ENCODE measurements at regions not wholly inside any gene's neighbourhood (a gene's known extent, or its start where the extent isn't known, plus 50 kb on each side); places are given as distances from the start of the nearest gene placed in this dataset.

DNA sequence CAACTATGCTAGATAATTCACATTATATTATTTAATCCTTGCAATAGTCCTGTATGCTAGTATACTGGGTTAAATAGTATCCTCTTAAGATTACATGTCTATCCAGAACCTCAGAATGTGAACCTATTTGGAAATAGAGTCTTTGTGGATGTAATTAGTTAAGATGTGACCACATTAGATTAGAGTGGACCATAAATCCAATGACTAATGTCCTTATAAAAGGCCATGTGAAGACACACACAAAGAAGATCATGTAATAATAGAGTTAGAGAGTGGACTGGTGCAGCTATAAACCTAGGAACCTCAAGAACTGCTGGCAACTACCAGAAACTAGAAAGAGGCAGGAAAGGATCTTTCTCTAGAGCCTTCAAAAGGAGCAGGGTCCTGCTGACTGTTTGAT is 263.6 kb upstream of the PTGER4 start:
- intact Hi-C loops (cut with DNase I) = no loop called here
- Histone ChIP-seq H3K4me1 (ENCODE audit: control insufficient read depth in 2 of 3, insufficient read depth in 2 of 3, low read depth in 1 of 3, low read length in 3 of 3) (no peaks in the 10 kb centered on the region), H3K27me3 (ENCODE audit: control insufficient read depth, insufficient read depth, low read length) (no peaks in the 10 kb centered on the region), H3K36me3 (ENCODE audit: control insufficient read depth in 2 of 3, insufficient read depth in 3 of 3, low read length in 3 of 3) (no peaks in the 10 kb centered on the region), H3K9me3 (ENCODE audit: control insufficient read depth in 2 of 3, insufficient read depth in 1 of 3, low read length in 3 of 3) (peaks cover 0 to 3% (median 0%) of the 10 kb centered on the region in 3 donors), H3K9ac (ENCODE audit: low read length in 3 of 3) (no peak overlapping the region), H3K27ac (ENCODE audit: low read depth in 2 of 2, low read length in 2 of 2) (no peak overlapping the region), H3K4me3 (ENCODE audit: low read length in 3 of 3) (no peak overlapping the region)
- TF ChIP-seq, protein P1, sequence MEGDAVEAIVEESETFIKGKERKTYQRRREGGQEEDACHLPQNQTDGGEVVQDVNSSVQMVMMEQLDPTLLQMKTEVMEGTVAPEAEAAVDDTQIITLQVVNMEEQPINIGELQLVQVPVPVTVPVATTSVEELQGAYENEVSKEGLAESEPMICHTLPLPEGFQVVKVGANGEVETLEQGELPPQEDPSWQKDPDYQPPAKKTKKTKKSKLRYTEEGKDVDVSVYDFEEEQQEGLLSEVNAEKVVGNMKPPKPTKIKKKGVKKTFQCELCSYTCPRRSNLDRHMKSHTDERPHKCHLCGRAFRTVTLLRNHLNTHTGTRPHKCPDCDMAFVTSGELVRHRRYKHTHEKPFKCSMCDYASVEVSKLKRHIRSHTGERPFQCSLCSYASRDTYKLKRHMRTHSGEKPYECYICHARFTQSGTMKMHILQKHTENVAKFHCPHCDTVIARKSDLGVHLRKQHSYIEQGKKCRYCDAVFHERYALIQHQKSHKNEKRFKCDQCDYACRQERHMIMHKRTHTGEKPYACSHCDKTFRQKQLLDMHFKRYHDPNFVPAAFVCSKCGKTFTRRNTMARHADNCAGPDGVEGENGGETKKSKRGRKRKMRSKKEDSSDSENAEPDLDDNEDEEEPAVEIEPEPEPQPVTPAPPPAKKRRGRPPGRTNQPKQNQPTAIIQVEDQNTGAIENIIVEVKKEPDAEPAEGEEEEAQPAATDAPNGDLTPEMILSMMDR (IDR thresholded peaks at IDR 0.05; ENCODE audit: borderline replicate concordance, extremely low read depth, insufficient read depth) = no peak
- DNase-seq (no peak), FAIRE-seq (no peak)

DNA sequence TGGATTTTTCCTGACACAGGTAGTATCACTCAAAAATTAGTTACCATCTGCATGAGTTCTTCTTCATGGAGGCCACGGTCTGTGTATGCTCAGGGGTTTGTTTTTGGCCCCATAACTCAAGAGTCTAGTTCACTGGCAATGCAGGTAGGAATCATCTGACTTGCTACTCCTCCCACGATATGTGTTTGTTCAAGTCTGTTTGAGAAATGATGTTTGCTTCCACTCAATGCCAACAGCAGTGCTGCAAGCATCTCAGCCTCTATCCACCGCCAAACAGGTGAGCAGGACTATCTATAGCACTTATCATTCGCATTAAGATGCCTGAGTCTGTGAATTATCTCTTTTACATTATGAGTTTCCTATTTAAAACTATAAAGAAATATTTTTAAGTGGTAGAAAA is 264.8 kb upstream of the PTGER4 start:
- TF ChIP-seq, protein P1 (IDR thresholded peaks at IDR 0.05; ENCODE audit: borderline replicate concordance, extremely low read depth, insufficient read depth) = no peak
- Histone ChIP-seq H3K9me3 (ENCODE audit: control insufficient read depth in 2 of 3, insufficient read depth in 1 of 3, low read length in 3 of 3) (peaks cover 0 to 3% (median 0%) of the 10 kb centered on the region in 3 donors), H3K4me1 (ENCODE audit: control insufficient read depth in 2 of 3, insufficient read depth in 2 of 3, low read depth in 1 of 3, low read length in 3 of 3) (no peaks in the 10 kb centered on the region), H3K27me3 (ENCODE audit: control insufficient read depth, insufficient read depth, low read length) (no peaks in the 10 kb centered on the region), H3K36me3 (ENCODE audit: control insufficient read depth in 2 of 3, insufficient read depth in 3 of 3, low read length in 3 of 3) (no peaks in the 10 kb centered on the region), H3K4me3 (ENCODE audit: low read length in 3 of 3) (no peak overlapping the region), H3K9ac (ENCODE audit: low read length in 3 of 3) (no peak overlapping the region), H3K27ac (ENCODE audit: low read depth in 2 of 2, low read length in 2 of 2) (no peak overlapping the region)
- intact Hi-C loops (cut with DNase I) = no loop called here
- DNase-seq (no peak), FAIRE-seq (no peak)

DNA sequence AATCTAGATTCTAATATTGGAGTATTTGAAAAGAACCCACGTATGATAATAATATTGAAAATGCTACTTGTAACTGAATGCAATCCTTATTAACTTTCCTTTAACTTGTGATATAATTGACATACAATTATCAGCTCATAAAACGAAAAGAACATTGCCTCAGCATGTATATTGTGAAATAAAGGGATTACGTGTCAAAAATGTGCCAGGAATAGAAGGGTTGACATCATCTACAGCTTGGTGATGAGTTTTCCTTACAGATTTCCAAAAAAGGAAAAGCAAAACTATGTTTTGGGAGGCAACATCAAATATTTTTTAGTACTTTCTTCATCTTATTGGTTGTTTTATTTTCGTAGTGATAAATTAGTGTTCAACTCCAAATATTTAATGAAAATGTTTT is 266.0 kb upstream of the PTGER4 start:
- DNase-seq (no peak), FAIRE-seq (no peak)
- Histone ChIP-seq H3K27ac (ENCODE audit: low read depth in 2 of 2, low read length in 2 of 2) (no peak overlapping the region), H3K4me3 (ENCODE audit: low read length in 3 of 3) (no peak overlapping the region), H3K27me3 (ENCODE audit: control insufficient read depth, insufficient read depth, low read length) (no peaks in the 10 kb centered on the region), H3K9me3 (ENCODE audit: control insufficient read depth in 2 of 3, insufficient read depth in 1 of 3, low read length in 3 of 3) (peaks cover 0 to 3% (median 0%) of the 10 kb centered on the region in 3 donors), H3K36me3 (ENCODE audit: control insufficient read depth in 2 of 3, insufficient read depth in 3 of 3, low read length in 3 of 3) (no peaks in the 10 kb centered on the region), H3K9ac (ENCODE audit: low read length in 3 of 3) (no peak overlapping the region), H3K4me1 (ENCODE audit: control insufficient read depth in 2 of 3, insufficient read depth in 2 of 3, low read depth in 1 of 3, low read length in 3 of 3) (no peaks in the 10 kb centered on the region)
- intact Hi-C loops (cut with DNase I) = no loop called here
- TF ChIP-seq, protein P1 (IDR thresholded peaks at IDR 0.05; ENCODE audit: borderline replicate concordance, extremely low read depth, insufficient read depth) = no peak

DNA sequence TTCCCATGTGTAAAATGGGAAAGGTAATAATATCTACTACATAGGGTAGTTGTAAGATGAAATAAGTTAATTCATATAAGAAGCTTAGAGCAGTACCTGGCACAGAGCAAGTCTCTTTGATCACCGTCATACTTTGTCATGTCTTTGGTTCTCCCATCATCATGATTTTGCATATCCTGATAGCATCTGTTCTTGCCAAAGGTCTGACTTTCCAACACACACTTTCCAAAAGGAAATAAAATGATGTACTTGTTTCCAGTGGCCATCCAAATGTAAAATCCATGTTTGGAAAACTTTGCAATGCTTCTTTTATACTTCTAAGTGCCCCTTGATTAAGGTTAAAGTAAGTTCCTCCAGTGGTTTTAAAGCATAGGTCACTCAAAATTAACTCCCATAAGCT is 266.9 kb upstream of the PTGER4 start:
- Histone ChIP-seq H3K4me3 (ENCODE audit: low read length in 3 of 3) (no peak overlapping the region), H3K4me1 (ENCODE audit: control insufficient read depth in 2 of 3, insufficient read depth in 2 of 3, low read depth in 1 of 3, low read length in 3 of 3) (no peaks in the 10 kb centered on the region), H3K9me3 (ENCODE audit: control insufficient read depth in 2 of 3, insufficient read depth in 1 of 3, low read length in 3 of 3) (no peaks in the 10 kb centered on the region), H3K27me3 (ENCODE audit: control insufficient read depth, insufficient read depth, low read length) (no peaks in the 10 kb centered on the region), H3K27ac (ENCODE audit: low read depth in 2 of 2, low read length in 2 of 2) (no peak overlapping the region), H3K36me3 (ENCODE audit: control insufficient read depth in 2 of 3, insufficient read depth in 3 of 3, low read length in 3 of 3) (no peaks in the 10 kb centered on the region), H3K9ac (ENCODE audit: low read length in 3 of 3) (no peak overlapping the region)
- DNase-seq (no peak), FAIRE-seq (no peak)
- TF ChIP-seq, protein P1 (IDR thresholded peaks at IDR 0.05; ENCODE audit: borderline replicate concordance, extremely low read depth, insufficient read depth) = no peak
- intact Hi-C loops (cut with DNase I) = no loop called here
